Stimulated activated CD8-positive, alpha-beta memory T cell treated with anti-CD3 and anti-CD28 coated beads, Interleukin-12 subunit alpha, Interleukin-12 subunit beta, amount 100 ng/mL, for 24 hours (primary cell): ENCODE measurements at regions not wholly inside any gene's neighbourhood (a gene's known extent, or its start where the extent isn't known, plus 50 kb on each side); places are given as distances from the start of the nearest gene placed in this dataset.

ENCODE experiments used
- DNase-seq: peaks from one replicate; pipeline ENCODE4 v3.0.0-alpha.2; 2020; ENCODE audit errors: extremely low read depth

DNA sequence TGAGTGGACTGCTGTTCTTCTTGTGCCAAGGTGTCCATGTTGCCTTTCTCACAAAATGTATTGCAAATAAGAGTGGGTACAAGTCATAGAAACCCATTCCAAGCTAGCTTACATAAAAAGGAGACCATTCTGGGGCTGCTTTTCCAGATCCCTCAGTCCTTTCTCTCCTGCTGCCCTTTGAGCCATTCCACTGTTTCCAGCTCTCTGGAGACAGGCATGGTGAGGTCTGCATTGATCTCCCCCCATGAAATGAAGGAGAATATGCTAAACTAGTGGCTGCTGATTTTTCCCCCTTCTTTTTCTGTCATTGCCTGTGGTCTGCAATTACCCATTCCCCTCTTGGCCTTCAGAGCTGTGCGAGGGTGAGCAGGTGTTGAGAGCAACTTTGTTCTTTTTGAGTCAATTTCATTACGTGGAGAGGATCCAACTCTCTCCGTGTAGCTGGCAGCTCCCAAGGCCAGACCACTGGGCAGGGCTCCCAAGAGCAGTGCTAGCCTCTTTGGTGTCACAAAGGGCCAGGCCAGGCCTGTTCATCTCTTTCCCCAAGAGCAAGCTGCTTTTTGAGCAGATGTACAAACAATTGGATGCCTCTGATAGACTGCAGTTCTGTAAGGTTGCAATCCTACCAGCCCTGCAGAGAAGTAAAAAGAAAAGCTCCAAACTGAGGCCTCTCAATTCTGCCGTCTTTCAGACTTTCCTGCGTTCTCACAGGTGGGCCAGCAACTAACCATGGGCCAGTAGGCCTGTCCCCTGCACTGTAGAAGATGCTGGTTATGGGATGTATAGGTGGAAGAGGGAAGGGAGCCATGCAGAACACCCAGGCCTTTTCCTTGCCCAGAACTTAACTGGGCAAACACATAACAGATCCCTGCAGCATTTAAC is 96.1 kb upstream of the ARMC2 start:
- DNase-seq: no peak

DNA sequence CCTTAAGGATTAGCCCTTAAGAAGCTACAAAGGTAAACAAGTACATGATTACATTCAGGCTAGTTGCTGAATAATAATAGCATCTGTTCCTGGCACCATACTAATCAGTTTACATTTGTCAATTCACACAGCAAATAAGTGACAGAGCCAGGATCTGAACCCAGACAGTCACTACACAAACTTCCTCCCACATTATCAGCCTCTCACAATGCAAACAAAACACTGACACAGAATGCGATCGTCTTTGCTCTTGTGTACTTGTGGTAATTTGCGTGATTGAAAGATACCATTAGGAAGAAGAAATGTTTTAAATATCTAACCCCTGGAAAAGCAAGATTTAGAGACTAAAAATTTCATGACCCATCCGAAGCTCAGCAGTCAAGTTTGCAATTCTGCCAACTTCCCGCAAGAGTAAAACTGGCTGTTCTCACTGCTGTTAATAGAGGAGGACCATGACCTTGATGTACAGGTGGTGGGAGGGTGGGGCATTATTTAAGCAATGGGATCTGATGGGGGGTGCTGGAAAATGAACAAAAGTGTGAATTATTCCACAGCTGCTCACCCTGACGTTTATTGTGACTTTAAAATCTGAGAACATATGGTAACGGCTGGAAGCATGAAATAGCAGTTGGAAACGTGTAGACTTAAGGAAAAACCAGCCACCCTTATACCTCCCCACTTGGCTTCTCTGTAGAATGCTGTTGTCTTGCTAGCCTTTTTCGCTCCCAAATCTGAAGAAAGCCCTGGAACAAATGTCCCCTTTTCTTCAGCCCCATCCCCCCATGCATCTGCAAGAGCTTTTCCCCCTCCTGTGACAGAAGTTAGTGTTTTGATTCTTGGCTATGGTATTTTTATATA is 95.3 kb upstream of the ARMC2 start:
- no peak for DNase-seq

DNA sequence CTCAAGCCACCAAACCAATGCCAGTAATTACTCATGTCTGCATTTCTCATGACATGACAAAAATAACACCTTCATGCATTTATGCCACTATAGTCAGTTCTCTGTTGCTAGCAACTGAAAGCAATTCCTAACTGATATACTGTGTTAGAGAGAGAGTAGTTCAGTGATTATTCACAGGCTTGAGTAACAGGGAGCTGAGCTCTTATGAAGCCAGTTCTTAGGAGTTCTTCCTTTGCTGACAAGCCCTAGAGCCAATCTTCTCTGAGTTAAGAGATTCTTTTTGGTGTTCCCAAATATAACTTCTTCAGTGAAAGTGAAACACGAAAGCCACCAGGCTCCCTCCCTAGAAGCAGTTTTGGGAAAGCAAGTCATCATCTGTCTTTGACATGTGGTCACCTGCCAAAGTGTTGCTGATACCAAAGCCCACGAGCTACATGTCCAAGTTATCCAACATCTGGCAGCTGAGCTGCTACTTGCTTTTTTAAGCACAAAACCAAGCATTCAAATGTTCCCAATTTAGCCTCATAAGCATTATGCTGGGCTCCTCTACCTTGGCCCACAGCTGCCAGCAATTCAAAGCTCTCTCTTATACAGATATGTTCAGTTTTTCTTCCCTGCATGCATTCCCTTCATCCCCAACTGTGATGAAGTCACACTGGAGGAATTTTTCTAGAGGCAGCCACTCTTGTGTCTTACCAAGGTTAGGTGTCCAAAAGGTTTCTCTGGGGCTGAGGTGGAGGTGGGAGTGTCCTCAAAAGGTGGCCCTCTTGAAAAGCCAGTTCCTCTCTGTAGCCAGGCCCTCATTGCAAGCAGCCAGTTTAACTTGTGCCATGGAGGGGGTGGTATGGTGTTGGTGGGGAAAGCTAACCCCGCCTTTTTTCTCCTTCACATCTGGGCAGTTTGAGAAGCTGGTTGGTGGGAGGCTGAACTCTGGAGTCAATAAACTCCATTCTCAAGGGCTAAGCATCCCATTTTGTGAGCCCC is 92.7 kb upstream of the ARMC2 start:
- no peak for DNase-seq

DNA sequence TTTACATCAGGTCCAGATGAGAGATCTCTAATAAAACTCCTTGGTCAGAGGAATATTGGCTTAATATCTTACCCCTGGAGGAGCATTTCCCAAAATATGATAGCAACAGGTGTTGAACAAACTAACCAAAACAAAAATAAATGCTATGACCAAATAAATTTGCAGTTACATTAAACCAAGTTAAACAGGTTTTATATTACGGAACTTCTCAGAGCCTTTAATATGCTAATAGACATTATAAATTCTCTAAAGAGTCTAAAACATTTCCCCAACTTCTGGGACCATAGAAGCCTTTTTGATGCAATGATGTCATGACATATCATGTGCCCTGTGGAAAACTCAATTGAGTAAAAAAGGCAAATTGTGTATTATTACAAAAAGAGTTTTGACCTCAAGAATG is 90.9 kb upstream of the ARMC2 start:
- DNase-seq: no peak

DNA sequence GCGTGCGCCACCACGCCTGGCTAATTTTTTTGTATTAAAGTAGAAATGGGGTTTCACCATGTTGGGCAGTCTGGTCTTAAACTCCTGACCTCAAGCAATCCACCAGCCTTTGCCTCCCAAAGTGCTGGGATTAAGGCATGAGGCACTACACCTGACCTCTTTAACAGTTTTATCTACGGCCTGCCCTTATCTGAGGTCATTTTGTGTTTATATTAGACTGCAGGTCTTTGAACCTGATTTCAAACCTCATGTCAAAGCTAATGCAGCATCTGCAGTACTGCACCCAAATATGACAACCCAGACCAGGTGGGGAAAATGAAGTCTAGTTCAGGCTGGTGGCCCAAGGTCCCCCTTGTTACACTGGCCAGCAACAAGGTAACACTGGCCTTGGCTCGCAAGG is 89.3 kb upstream of the ARMC2 start:
- no peak for DNase-seq

DNA sequence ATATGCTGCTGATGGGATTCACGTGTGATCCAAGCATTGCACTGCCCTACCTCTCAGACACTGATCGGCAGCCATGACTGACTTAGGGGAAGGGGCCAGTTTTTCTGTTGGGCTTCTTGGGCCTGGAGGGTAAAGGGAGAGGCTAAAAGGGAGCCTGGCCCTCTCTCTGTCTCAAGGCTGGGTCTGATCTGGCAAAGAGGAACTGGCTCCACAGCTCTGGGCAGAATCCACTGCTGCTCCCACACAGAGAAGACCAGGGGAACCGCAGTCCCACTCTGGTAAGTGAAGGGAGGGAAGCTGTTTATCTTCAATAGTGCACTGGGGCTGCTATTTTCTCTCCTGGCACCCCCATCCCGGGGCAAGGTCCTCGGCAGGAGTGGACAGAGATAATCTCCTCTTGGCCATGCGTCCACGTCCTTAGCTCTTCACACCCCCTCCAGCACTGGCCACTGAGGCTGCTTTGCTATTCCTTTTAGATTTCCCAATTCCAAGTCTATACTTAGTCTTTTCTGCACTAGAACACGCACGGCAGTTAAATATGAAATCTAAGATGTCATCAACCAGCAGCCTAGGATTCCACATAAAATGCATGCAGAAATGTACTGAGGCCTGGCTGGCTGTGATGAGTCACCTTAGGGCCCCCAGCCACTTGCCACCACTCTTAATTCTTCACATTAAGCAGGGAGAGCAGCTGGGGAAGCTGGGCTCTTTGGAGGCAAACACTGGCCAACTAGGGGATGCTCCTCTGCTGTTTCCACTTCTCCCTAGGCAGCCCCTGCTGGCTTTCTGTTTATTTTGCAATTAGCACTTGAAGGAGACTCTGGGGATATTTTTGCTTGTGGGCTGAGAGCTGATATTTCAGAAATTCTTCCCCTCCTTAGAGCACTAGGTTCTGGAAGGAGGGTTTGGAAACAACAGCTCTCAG is 87.8 kb upstream of the ARMC2 start:
- no peak for DNase-seq

DNA sequence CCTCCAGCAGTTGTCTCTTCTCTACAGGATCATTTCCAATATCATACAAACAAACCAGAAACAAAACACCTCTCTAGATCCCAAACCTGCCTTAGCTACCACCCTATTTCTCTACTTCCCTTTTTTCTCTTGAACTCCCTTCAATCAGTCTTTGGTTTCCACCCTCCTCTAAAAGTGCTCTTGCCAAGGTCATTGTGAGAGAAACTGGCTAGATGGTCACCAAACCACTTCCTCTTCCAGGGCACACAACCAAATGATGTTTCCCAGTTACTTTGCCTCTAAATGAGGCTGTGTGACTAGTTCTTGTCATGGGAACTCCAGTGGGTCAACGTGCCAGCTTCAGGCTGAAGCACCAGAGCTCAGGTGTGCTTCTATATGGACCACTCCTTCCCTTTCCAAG is 85.8 kb upstream of the ARMC2 start:
- no peak for DNase-seq

DNA sequence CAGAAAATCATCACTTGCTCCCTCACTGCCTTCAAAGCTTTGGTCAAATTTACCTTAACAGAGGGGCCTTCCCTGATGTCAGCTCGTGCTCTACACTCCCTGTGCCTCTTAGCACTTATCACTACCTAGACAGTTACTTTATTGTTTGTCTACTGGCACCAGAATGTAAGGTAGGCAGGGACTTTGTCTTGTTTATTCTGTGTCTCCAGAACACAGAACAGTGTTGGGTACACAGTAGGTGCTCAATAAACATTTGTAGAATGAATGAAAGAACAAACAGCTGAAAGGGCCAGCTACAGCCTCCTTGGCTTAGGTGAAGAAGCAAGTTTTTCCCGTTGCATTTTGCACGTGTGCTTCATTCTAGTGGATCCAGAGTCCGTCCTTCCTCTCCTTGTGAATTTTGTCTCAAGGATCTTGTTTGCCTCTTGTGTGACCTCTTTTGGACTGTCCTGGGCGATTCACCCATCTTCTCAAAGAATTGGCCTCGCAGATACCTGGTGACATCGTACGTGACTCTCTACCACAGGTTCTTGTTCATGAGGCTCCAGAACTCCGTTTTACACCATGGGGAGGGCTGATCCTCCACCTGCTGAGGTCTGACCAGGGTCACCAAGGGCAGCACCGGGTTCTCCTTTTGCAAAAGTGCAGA is 84.2 kb upstream of the ARMC2 start:
- no peak for DNase-seq

DNA sequence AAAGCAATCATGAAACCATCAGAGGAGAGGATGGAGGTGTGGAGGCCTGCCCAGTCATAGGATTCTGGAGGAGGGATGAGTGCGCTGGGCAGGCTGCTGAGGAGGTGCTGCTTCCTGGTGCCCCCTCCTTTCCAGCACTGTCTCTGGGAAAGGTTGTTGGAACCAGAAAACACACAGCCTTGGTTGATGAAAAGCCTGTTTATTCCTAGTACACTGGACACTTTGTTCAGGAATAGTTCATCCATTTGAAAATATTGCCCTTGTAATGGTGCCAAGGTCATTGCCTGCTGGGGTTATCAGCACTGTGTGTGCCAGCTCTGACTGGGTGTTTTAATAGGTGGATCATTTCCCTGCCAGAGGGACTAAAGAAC is 83.7 kb upstream of the ARMC2 start:
- no peak for DNase-seq

DNA sequence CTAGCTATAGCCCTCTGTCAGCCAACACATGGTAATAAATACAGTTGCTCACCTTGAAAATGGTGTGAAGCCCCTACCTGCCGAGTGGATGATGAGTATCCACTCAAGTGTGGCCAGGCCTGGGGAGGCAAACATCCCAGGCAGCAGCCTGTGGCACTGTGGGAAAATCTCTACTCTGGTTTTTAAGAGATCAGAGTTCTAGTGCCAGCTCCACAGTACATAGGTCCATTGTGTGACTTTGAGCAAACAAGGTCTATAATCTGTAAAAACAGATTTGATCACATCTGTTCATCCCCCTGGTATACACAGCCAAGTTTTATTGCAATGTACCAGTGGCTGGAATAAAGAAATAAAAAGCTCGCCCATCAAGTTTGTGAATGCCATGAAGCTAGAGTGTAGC is 82.7 kb upstream of the ARMC2 start:
- no peak for DNase-seq

DNA sequence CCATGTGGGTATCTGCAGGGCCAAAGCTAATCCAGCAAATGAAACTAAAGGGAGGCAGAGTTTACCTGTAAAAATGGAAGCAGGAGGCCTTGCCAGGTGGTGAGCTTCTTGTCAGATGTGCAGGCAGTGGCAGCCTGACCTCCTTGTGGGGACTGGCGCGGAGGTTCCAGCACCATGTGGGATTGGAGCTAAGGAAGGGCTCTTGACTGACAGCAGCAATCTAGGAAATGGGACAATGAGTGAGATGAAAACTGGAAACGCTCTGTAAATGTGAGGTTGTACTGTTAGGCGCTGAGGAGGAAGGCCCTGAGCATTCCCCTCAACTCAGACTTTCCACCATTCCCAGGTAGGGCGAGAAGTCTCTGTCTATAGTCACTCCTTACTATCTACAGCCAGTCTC is 81.8 kb upstream of the ARMC2 start:
- no peak for DNase-seq

DNA sequence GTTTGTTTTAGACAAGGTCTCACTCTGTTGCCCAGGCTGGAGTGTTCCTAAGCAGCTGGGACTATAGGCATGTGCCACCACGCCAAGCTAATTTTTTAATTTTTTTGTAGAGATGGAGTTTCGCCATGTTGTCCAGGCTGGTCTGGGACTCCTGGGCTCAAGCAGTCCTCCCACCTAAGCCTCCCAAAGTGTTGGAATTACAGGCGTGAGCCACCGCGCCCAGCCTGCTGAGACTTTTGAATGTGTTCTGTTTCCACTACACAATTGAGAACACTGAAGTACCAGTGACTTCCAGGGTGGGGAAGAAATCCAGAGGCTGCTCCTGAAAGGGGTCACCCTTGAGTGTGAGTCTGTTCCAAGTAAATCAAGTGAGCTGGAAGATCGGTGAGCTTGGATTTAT is 81.3 kb upstream of the ARMC2 start:
- no peak for DNase-seq

DNA sequence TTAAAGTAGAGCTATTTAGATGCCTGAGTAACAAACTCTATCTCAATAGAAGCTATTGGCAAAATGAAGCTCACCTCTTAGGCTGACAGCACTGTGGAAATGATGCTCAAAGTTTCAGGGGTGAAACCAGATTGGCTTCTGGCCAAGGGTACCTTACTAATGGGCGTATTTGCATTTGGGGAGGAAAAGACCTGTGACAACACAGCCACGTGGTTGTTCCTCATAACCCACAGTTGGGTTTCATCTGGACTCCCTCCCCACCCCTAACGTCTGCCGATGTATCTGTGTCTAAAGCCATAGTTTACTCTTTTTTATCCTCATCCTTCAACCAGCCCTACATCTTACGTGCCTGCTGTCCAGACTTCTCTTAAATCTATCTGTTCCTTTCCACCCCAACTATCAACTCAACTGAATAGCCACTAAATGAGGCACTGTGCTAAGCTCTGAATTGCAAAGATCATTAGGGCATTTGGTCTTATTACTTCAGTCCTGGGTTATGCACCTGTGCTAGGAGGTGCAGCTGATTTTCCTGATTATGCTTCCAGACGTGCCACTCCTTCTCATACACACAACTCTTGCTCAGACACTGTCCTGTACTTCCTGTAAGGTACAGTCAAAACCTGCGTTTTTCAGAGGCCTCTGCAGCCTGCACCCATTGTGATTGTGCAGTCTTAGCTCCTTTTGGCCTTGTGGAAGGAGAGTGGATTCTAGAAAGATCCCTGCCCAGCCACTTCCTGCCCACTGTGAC is 80.6 kb upstream of the ARMC2 start:
- DNase-seq: no peak

DNA sequence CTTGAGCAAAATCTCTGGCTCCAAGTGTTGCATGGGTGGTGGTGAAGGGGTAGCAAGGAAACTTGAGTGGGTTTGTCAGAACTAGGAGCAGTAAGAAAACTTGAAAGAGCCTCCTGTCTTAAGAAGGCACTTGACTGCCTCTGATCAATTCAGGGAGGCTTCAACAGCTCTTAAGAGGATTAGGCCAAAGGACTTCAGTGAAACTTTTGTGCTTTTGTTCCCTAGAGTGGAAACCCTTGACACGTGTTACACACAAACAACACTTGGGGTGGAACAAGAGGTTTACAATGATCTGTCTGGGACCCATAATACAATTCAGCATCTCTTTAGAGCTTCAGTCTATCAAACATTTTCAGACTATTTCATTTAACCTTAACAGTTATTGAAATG is 80.1 kb upstream of the ARMC2 start:
- no peak for DNase-seq

DNA sequence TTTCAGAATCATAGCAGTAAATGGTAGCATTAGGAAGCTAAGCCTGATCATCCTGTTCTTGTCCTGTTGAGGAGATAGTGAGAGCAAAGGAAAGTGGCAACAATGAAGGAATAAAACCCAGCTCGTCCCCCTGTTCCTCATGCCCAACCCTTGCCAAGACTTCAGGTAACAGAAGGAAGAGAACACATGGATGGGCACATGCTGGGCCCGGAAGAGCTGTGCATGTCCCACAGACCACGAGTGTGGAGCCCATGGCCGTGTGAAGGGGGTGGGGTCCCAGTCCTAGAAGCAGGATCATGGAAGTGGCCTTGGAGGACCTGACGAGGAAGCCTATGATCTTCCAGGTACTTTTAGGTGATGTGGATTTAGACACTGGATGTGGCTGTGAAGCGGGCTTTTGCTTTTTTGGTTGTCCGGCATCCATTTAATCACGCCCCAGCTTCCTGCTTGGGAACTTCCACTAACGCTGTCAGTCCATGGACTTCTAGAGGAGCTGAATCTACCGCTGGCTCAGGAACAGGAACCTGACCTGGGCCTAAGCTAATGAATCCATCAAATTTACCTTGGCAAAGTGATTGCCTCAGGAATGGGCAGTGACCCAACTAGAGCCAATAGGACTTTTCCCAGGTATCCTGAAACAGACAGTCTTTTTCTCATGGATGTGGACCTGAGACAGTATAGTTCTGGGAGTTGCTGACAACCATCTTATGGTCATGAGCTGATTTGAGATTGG is 79.3 kb upstream of the ARMC2 start:
- no peak for DNase-seq

DNA sequence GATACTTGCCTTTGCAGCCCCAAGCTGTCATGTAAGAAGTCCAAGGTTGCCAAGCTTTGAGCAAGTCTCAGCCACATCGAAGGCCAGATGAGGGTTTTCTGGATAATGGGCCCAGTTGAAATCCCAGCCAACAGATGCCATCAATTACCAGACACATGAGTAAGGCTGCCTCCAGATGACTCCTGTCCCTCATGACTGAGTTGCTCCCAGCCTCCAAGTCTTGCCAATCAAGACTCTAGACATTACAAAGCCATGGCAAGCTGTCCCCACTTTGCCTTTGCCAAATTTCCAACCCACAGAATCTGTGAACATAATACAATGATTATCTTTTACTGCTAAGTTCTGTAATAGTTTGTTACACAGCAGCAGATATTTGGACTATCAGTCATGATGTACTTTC is 76.8 kb upstream of the ARMC2 start:
- no peak for DNase-seq

DNA sequence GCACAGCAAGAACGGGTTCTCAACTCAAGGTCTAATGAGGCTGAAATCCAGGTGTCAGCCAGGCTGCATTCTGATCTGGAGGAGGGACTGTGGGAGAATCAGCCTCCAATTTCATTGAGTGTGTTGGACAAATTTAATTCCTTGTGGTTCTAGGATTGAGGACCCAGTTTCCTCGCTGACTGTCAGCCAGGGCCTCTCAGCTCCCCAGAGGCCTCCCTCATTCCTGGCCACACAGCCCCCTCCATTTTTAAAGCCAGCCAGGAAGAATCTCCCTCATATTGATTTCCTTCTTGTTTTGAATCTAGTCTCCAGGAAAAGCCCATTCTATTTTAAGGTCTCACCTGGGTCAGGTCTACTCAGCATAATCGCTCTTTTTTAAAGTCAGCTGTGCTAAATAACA is 73.7 kb upstream of the ARMC2 start:
- no peak for DNase-seq

DNA sequence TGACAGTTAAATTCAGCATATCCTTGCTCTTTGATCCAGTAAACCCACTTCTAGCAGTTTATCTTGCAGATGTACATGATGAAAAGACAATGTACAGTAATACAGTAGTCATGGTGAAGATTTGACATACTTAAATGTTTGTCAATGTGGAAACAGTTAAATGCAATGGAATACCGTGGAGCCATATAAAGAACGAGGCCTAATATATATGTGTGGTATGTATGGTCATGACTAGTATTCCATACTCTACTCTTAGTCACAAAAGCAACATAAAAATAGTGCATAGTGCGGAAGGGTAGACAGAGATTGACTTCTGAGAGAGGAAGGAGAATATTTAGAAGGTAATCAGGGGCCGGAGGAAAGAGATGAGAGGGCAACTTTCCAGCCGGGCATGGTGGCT is 70.7 kb upstream of the ARMC2 start:
- DNase-seq: no peak
